NCI-H187 (cell line): ENCODE measurements at regions not wholly inside any gene's neighbourhood (a gene's known extent, or its start where the extent isn't known, plus 50 kb on each side); places are given as distances from the start of the nearest gene placed in this dataset.
"Not testable (repeated sequence)": the region's sequence is repeated elsewhere in the genome, so short reads cannot be mapped to it uniquely, and the experiment has no call there.

ENCODE experiments used
- DNase-seq, 2 experiments: peaks; one replicate each; lab custom pipeline; 2025; lab: John Stamatoyannopoulos, UW

- no peak for DNase-seq
These were observed 526.1 kb upstream of the FLRT2 start for GRCh38 chr14:85003805-85004204.

- no peak for DNase-seq
These were observed 520.4 kb upstream of the FLRT2 start for GRCh38 chr14:85009506-85009905.

GRCh38 chr14:85010186-85010585 lies 519.8 kb upstream of the FLRT2 start:
- no peak for DNase-seq

- DNase-seq = no peak
These were observed 513.4 kb upstream of the FLRT2 start for GRCh38 chr14:85016496-85016895.

GRCh38 chr14:85023866-85024265 lies 506.1 kb upstream of the FLRT2 start:
- not testable (repeated sequence) for DNase-seq

GRCh38 chr14:85024931-85025330 lies 505.0 kb upstream of the FLRT2 start:
- DNase-seq = no peak

- DNase-seq = no peak
These were observed 502.1 kb upstream of the FLRT2 start for GRCh38 chr14:85027681-85028370.

GRCh38 chr14:85037411-85037810 lies 492.5 kb upstream of the FLRT2 start:
- no peak for DNase-seq

GRCh38 chr14:85038526-85039352 lies 491.2 kb upstream of the FLRT2 start:
- DNase-seq = no peak

GRCh38 chr14:85039353-85039626 lies 490.7 kb upstream of the FLRT2 start:
- no peak for DNase-seq

GRCh38 chr14:85040046-85040685 lies 489.8 kb upstream of the FLRT2 start:
- no peak for DNase-seq

GRCh38 chr14:85041618-85042017 lies 488.3 kb upstream of the FLRT2 start:
- peak in 1 of 2 experiments; percentile 10 for DNase-seq

- DNase-seq = no peak
These were observed 487.6 kb upstream of the FLRT2 start for GRCh38 chr14:85042301-85042700.

GRCh38 chr14:85050180-85050579 lies 479.8 kb upstream of the FLRT2 start:
- no peak for DNase-seq

GRCh38 chr14:85052646-85053045 lies 477.3 kb upstream of the FLRT2 start:
- DNase-seq = no peak

- no peak for DNase-seq
These were observed 475.8 kb upstream of the FLRT2 start for GRCh38 chr14:85054178-85054577.

GRCh38 chr14:85056267-85056666 lies 473.7 kb upstream of the FLRT2 start:
- no peak for DNase-seq

GRCh38 chr14:85057221-85057620 lies 472.7 kb upstream of the FLRT2 start:
- no peak for DNase-seq

- DNase-seq = no peak
These were observed 471.8 kb upstream of the FLRT2 start for GRCh38 chr14:85058150-85058549.

GRCh38 chr14:85060121-85060520 lies 469.8 kb upstream of the FLRT2 start:
- no peak for DNase-seq

- no peak for DNase-seq
These were observed 468.7 kb upstream of the FLRT2 start for GRCh38 chr14:85061256-85061655.

GRCh38 chr14:85063747-85064146 lies 466.2 kb upstream of the FLRT2 start:
- DNase-seq = no peak

GRCh38 chr14:85071447-85071846 lies 458.5 kb upstream of the FLRT2 start:
- DNase-seq = no peak
